CD4-positive, alpha-beta T cell treated with Interferon gamma for 1 hour (primary cell): ENCODE measurements at regions not wholly inside any gene's neighbourhood (a gene's known extent, or its start where the extent isn't known, plus 50 kb on each side); places are given as distances from the start of the nearest gene placed in this dataset.
"Not testable (repeated sequence)": the region's sequence is repeated elsewhere in the genome, so short reads cannot be mapped to it uniquely, and the experiment has no call there.

Source experiments
- DNase-seq: peaks from one replicate; pipeline ENCODE4 v3.0.0-alpha.2; 2020

DNA sequence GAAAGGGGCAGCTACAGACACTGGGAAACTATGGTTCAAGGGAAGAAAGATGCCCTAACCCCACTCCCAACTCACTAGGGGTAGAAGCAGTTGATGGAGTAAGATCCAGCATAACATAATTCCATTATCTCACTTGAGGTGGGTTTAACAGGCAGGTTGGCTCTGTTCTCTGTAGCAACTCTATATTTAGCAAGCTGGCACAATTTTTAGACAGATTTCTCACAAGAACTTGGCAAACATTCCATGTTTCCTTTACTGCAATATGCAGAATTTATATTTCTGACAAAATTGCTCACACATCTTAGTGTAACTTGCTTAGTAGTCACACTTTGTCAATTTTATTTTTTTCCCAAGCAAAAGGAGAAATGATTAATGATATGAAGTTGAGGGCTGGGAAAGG lies 475.4 kb downstream of the RMST start:
- no peak for DNase-seq

DNA sequence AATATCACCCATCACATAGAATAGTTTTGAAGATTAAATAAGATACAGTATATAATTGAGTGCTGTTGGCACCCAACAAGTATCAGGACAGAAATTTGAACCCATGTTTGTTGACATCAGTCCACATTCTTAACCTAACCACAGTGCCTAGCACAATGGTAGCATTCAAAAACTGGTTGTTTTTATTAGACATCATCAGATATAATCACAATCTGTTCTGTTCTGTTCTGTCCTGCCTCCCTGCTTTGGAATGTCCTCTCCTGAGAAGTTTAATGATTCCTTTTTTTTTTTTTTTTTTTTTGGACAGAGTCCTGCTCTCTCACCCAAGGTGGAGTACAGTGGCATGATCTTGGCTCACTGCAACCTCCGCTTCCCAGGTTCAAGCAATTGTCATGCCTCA lies 476.6 kb downstream of the RMST start:
- DNase-seq: no peak

DNA sequence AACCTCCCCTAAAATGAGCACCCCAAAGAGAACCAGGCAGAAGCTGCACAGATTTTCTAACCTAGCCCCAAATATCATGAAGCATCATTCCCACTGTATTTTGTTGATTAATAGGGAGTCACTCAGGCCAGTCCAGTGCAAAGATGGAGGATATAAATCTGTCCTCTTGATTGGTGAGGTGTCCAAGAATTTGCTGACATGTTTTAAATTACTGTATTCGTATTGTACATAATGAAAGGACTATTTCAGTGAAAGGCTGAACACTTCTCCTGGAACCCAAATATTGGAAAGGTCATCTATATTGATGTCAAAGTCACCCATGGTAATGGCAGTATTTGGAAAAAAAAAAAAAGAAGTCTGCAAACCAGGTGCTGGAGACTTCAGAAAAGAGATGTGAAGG lies 477.5 kb downstream of the RMST start:
- DNase-seq: no peak

DNA sequence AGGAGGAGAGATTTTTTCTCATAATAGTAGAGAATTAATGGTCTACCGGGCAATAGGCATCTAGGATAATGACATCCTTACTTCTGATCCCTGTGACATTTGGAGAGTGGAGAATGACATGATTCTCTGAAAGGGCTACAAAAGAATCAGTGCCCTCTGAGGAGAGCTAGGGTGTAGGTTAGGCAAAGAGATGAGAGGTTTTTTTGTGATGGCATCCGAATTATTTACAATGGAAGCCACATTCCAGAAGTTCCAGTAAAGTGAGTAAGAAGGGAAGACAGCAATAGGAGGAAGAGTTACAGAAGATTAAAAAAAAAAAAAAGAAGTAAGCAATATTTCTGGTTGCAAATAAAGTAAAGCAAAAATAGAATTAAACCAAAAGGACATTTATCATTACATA lies 478.0 kb downstream of the RMST start:
- no peak for DNase-seq

DNA sequence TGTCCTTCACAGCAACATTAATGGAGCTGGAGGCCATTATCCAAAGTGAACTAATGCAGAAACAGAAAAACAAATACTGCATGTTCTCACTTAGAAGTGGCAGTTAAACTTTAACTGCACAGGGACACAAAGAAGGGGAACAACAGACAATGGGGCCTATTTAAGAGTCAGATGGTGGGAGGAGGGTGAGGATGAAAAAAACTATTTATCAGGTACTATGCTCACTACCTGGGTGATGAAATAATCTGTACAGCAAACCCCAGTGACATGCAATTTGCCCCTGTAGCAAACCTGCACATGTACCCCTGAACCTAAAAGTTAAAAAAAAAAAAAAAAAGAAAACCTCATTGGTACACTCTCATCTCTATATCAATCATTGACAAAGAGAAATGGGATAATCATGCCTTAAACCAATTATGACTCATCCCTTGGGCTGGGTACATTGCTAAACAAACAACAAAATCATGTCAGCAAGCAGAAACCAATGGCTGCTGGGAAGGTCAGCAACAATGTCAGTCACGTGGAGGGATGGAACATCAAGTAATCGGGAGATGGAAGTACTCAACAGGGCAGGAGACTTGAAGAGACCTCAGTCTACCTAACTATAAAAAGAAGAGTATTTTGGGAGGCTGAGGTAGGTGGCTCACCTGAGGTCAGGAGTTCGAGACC lies 479.2 kb downstream of the RMST start:
- no peak for DNase-seq

DNA sequence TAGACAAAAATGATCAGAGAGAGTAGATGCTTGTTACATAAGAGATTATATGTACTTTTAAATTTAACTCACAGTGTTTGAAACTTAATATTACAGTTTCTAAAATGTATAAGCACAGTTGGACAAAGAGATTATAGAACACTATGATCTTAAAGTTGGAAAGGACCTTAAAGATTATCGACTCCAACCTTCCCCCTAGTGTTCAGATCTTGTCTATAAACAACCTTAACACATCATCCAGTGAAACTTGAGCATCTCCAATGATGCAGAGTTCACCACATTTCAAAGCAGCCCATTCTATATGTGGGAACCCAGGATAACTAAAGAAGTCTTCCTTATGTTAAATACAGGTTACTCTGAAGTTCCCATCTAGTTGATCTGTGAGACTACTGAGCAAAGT lies 480.8 kb downstream of the RMST start:
- no peak for DNase-seq

DNA sequence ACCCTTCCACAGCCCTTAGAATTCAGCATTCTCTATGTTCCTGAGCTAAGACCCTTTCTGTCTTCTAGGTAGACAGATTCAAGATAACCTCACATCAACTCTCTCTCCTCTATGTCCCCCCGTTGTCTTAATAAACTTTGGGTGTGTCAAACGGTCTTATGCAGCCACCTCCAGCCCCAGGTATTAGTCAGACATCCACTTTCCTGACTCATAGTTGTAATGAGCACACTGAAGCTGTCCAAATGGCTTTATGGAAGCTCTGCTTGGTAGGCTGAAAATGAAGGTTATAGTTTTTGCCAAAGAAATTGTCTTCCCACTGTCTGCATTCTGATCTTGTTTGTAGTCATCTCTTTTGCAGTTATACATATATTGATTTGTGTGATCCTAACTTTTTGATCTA lies 482.0 kb downstream of the RMST start:
- DNase-seq: no peak

DNA sequence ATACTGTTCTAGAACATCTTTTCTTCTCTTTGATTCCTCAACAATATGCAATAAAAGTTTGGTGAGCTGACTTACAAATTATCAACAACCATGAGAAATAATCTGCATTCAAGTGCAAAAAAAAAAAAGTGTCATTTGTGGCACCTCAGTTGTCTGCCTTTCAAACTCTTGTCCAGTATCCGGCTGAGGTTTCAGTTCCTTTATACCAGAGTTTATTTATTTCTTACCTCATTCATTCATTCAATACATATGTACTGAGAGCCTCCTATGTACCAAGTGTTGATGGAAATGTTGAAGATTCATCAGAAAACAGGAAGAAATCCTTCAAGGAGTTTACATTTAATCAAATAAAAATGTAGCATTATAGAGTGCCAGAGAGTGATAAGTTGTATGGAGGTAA lies 484.1 kb downstream of the RMST start:
- DNase-seq: no peak

DNA sequence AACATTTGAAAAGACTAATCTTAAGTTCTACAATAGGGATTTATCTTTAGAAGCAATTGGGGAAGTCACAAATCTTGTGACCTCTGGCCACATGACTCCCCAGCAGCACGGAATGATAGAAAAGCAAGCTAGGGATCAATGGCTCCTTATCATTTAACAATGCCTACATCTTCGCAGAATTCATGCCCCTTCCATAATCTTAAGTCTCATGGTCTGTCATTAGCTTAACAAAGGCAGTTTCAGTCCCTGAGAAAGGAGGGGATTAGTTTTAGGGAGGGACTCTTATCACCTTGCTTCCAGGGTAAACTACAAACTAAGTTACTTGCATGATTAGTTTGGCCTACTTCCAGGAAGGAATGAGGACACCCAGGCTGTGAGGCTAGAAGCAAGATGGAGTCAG lies 486.0 kb downstream of the RMST start:
- DNase-seq: no peak

DNA sequence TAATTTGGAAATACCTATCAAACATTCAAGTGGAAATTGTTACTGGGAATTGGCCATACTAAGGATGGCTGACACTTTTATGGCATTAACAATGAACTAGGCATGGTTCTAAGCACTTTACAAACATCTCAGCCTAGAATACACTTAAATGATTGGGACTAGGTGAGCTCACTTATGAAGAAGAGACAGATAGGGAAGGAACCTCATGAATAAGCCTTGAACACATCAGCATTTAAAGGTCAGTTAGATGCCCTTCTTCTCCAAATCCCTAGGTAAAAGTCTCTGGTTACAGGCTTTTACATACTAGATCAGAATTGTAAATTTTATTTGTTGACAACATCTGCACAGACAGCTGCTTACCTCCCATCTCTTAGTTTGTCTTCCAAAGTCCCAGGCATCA lies 488.6 kb downstream of the RMST start:
- DNase-seq: no peak

DNA sequence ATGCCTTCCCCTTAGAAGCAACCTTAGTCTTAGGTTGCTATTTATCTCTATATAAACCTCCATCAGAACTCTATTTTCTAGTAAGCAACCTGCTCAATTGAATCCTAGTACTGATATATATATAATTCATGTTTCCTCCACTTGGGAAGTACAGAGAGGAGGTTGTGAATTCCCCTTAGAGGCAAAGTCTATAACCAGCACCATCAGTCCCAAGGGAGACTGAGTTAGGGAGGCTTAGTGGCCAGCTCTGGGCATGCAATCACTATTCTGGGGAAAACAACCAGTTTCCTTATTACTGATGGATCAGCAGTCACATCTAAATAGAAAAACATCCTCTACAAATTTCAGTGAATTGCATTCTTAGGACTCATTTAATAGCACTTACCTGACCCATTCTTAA lies 489.1 kb downstream of the RMST start:
- no peak for DNase-seq

DNA sequence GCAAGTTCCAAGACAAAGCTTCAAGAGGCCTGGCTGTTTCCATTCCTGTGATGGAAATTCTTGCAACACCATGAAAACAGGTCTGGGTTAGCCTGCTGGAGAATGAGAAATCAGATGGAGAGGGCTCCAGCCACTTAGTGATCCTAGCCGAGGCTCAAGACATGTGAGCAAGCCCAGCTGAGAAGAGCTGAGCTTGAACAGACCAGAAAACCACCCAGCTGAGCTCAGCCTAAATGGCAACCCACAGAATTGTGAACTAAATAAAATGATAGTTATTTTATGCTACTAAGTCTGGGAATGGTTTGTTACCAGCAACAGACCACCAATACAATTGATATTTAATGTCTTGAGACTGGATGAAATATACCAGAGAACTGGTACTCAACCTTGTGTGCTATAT lies 494.5 kb downstream of the RMST start:
- no peak for DNase-seq

DNA sequence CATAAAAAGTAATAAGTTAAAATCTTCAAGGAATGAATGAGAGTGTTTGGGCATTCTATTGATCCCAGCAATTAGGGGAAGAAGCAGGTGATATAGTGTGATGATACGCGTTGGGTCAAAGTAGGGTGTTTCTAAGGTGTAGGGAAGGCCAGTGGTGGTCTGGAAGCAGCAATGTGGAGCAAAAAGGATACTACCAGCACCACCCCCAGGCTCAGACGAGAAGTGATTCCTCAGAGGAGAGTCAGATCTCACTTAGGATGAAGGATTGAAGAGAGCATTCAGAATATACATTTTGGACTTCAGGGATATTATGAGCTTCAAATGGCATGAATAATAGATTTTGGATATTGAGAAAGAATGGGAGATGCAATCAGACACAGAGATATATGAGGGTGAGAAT lies 497.6 kb downstream of the RMST start:
- no peak for DNase-seq

DNA sequence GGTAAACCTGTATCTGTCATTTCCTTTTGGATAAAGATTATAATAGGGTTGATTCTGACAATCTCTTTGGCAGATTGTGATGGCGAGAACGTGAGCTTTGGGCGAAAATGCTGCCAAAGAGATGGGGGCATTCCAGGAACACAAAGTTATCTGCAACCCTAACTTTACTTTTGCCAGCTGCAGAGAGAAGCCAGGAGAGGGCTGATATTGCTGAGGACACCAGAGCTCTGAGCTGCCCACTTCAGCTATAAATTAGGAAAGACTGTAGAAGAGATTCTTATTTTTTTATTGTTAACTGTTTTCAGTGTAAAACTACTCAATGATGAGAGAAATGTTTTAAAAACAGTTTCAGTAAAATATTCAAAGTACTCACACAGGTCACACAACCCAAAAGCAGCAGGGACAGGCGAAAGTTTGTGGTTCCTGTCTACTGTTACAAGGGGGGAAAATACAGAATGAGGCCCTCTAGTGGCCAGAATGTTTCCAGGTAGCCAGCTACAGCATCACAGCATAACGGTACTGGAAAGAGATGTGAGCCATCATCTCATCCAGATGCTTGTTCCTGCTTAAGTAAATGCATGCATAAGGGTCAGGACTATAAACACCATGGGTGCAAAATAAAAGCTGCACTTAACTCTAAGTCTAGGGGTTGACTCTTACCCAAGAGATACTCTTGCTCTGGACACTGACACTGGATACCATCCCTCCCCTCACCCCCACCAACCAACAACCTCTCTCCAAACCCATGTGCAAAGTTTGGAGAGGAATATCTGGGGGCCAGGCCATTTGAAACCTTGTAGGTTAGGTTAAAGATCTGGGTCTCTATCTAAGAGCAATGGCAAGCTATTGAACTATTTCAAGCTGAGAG lies 498.4 kb downstream of the RMST start:
- no peak for DNase-seq

DNA sequence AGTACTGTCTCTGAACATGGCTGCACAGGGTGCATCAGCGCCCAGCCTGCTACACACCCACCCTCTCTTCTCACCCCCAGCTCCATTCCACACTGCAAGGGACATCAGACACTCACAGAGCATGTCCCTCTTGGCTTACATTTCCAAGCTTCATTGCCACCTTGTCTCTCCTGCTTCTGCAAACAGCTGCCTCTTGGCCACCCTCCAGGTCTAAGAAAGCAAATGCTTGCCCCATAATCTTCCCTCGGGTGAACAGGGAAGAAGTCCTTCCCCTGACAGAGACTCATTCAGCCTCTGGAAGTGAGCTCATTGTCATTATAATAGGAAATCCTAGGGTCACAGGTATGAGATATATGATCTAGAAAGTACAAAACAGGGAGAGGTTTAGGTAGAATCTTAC lies 505.2 kb downstream of the RMST start:
- DNase-seq: no peak

DNA sequence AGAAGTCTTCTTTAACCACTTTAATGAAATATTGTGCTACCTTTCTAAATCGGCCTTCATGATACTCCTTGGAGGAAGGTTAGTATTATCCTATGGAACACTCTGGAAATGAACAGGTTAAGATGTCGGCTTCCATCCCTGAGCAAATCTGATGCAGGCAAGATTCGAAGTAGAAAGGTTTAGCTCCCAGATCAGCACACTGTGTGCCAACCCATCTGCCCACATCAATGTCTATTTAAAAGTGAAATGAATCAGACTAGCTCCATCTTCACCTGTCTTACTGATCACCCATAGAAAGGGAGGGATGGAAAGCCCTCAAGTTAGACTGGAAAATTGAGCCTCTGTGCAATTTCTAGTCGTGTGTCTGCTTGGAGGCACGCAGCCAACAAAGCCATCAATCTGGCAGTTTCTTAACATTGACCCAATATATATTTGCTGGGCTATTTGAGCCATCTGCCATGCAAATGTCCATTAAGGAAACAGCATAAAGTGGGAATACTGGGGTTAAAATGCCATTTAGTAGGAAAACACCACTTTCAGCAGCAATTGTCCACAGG lies 506.1 kb downstream of the RMST start:
- no peak for DNase-seq

DNA sequence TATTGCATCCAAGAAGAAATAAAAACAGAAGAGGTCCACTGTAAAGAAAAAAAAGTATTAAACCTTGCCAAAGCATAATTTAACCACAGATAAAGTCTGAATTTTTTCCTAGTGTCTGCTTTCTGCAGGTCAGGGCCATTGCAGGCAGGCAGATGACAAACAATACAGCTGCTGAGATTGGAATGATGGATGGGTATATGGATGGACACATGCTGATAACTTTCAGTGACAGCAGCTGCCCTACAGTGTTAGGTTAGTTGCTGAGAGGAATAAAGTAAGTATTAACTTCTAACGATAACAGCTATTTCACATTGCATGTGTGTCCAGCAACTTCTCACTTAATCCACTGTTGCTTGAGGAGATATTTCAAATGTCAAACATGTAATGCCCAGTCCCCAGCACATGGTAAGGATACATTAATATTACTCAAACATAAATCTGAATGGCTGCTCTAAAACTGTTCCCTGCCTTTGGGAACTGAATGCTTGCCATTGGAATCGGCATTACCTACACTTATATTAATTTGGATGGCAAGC lies 515.3 kb downstream of the RMST start:
- no peak for DNase-seq

DNA sequence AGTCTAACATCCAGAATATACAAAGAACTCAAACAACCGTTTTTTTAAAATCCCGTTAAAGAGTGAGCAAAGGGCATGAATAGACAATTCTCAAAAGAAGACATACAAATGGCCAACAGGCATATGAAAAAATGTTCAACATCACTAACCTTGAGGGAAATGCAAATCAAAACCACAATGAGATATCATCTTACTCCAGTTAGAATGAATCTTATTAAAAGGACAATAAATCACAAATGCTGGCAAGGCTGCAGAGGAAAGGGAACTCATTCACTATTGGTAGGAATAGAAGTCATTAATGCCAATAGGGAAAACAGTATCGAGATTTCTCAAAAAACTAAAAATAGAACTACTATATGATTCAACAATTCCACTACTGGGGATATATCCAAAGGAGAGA lies 520.1 kb downstream of the RMST start:
- no peak for DNase-seq

DNA sequence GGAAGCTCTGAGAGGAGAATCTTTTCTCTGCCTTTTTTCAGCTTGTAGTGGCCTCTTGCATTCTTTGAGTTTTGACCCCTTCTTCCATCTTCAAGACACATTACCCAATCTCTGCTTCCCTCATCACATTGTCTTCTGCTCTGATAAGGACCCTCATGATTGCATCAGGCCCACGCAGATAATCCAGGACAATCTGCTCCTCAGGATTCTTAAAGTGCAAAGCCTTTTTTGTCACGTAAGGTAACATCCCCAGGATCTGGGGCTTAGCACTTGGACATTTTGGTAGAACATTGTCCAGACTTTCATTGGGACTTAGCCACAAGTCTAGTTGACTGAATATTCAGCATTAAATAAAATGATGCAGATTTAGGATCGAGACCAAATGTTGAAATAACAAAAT lies 521.2 kb downstream of the RMST start:
- DNase-seq: no peak

DNA sequence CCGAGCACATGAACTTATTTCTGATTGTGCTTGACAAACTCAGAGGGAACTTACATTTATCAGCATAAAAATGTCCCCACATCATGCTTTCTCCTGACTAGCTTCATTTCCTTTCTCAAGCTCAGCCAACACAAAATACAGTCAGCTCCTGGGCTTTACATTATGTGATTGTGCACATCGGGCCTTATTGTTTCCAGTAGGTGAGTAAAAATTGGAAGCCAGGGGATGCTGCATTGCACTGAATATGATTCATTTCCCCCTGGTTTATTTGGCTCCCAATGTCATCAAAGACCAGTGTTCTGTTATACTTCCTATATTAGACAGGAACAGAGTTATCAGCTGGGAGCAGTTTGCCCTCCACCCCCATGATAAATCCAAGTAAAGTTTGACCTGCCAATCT lies 521.8 kb downstream of the RMST start:
- DNase-seq: no peak

DNA sequence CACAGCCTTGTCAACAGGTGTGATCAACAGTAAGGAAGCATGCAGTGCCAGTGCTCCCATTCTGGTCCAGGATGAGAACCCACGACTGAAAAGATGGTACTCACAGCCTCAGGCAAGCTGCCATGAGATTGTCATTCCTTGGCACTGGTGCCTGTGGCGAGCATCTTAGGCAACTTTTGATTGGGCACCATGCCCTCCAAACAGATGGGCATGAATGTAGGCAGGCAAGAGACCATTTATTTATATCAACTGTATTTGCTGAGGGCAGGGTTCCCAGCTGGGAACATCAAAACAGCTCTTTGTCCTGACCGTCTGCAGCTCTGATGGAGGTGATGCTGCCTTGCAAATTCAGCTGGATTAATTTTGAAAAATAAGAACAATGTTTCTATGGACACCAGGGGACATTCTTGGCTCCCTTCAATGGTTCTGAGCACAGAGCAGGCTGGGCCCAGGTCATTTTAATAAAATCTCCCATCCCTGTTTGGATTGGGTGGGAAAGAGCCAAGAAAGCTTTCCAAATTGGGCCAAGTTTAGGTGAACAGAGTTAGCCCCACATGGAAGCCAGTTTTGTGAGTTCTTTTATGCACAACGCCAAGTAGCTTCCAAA lies 522.5 kb downstream of the RMST start:
- no peak for DNase-seq

DNA sequence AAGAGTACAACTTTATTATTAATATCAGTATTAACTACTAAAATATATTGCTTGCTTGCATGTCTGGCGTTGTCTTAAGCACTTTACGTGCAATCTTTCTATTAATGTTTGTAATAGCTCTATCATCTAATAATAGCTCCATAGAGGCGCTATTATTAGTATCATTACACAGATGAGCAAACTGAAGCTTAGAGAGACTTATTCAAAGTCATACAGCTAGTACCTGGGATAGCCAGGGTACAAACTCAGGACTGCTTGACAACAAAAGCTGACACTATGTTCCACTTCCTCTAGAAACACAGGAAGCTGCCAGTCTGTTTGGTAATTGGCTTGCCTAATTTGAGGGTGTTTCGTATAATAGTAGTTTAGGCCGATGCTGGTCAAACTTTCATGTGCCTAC lies 523.2 kb downstream of the RMST start:
- DNase-seq: no peak

DNA sequence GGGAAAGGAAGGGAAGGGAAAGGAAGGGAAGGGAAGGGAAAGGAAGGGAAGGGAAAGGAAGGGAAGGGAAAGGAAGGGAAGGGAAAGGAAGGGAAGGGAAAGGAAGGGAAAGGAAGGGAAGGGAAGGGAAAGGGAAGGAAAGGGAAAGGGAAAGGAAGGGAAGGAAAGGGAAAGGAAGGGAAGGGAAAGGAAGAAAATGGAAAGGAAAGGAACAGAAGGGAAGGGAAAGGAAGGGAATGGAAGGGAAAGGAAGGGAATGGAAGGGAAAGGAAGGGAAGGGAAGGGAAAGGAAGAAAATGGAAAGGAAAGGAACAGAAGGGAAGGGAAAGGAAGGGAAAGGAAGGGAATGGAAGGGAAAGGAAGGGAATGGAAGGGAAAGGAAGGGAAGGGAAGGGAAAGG lies 526.0 kb downstream of the RMST start:
- DNase-seq: not testable (repeated sequence)
